GM18519 (cell line): ENCODE measurements at regions not wholly inside any gene's neighbourhood (a gene's known extent, or its start where the extent isn't known, plus 50 kb on each side); places are given as distances from the start of the nearest gene placed in this dataset.
"Not testable (repeated sequence)": the region's sequence is repeated elsewhere in the genome, so short reads cannot be mapped to it uniquely, and the experiment has no call there.

Experiments
- ATAC-seq: cut with Tn5 transposase; IDR thresholded peaks from one replicate; pipeline ENCODE4 v1.9.1; 2021; ENCODE audit warnings: mild to moderate bottlenecking, moderate library complexity; ENCODE audit not compliant: unreplicated experiment, low FRiP score

- ATAC-seq = no peak
Measured at GRCh38 chr15:66993090-66993489, 72.3 kb upstream of the SMAD3 start.

- no peak for ATAC-seq
Measured at GRCh38 chr15:66993874-66994696, 71.3 kb upstream of the SMAD3 start.

- no peak for ATAC-seq
Measured at GRCh38 chr15:66994927-66995656, 70.3 kb upstream of the SMAD3 start.

GRCh38 chr15:66996094-66996493 is 69.3 kb upstream of the SMAD3 start:
- ATAC-seq = no peak

GRCh38 chr15:66997212-66997611 is 68.2 kb upstream of the SMAD3 start:
- no peak for ATAC-seq

GRCh38 chr15:66998234-66998633 is 67.2 kb upstream of the SMAD3 start:
- not testable (repeated sequence) for ATAC-seq

GRCh38 chr15:66999046-66999968 is 66.1 kb upstream of the SMAD3 start:
- no peak for ATAC-seq

- ATAC-seq = no peak
Measured at GRCh38 chr15:67000896-67001295, 64.5 kb upstream of the SMAD3 start.

- no peak for ATAC-seq
Measured at GRCh38 chr15:67002368-67002767, 63.0 kb upstream of the SMAD3 start.

GRCh38 chr15:67003586-67003985 is 61.8 kb upstream of the SMAD3 start:
- ATAC-seq = no peak

GRCh38 chr15:67004142-67004541 is 61.3 kb upstream of the SMAD3 start:
- no peak for ATAC-seq

- no peak for ATAC-seq
Measured at GRCh38 chr15:67005294-67005996, 60.0 kb upstream of the SMAD3 start.

GRCh38 chr15:67006083-67007065 is 59.0 kb upstream of the SMAD3 start:
- ATAC-seq = no peak

GRCh38 chr15:67009576-67010569 is 55.5 kb upstream of the SMAD3 start:
- ATAC-seq = no peak

- ATAC-seq = no peak
Measured at GRCh38 chr15:67010898-67011616, 54.3 kb upstream of the SMAD3 start.

- ATAC-seq = no peak
Measured at GRCh38 chr15:67011617-67012005, 53.8 kb upstream of the SMAD3 start.

GRCh38 chr15:67013696-67014095 is 51.7 kb upstream of the SMAD3 start:
- no peak for ATAC-seq
